ENCODE measurements at regions not wholly inside any gene's neighbourhood (a gene's known extent, or its start where the extent isn't known, plus 50 kb on each side); places are given as distances from the start of the nearest gene placed in this dataset.
A peak's percentile ranks its signal among the peaks of the same experiment; 100 is the strongest.

- Mint-ChIP-seq H3K9me3 (peaks cover 0 to 2% (median 0%) of the 10 kb centered on the region in 7 donors), H3K4me1 (no peaks in the 10 kb centered on the region), H3K27me3 (ENCODE audit: low read depth in 3 of 3) (peaks cover 0 to 11% (median 3%) of the 10 kb centered on the region in 3 donors), H3K27ac (peak overlapping the region in 2 of 7 donors; percentile 6 to 21), H3K36me3 (no peaks in the 10 kb centered on the region), H3K4me3 (no peak overlapping the region)
- Histone ChIP-seq H3K36me3 (replicated peaks in 1 of 2; ENCODE audit: control insufficient read depth in 1 of 2, insufficient read depth in 2 of 2, low read length in 2 of 2) (no peaks in the 10 kb centered on the region), H3K9ac (ENCODE audit: insufficient read depth, low read length, poor library complexity, severe bottlenecking) (no peak overlapping the region), H3K79me2 (ENCODE audit: insufficient read depth, low read length) (no peaks in the 10 kb centered on the region), H3K4me1 (ENCODE audit: control insufficient read depth in 1 of 2, insufficient read depth in 2 of 2, low read length in 2 of 2) (no peaks in the 10 kb centered on the region), H3K4me2 (replicated peaks; ENCODE audit: extremely low read depth, low read length, poor library complexity, severe bottlenecking) (no peak overlapping the region), H3K27ac (ENCODE audit: low read depth in 1 of 2, low read length in 2 of 2) (no peak overlapping the region), H3K9me3 (replicated peaks in 1 of 2; ENCODE audit: control insufficient read depth in 1 of 2, insufficient read depth in 1 of 2, low read length in 2 of 2) (no peaks in the 10 kb centered on the region), H4K20me1 (ENCODE audit: insufficient read depth, low read length) (no peaks in the 10 kb centered on the region), H3K27me3 (ENCODE audit: control insufficient read depth in 2 of 2, insufficient read depth in 2 of 2, low read length in 2 of 2) (no peaks in the 10 kb centered on the region), H3K4me3 (replicated peaks in 1 of 3; ENCODE audit: low read depth in 2 of 3, low read length in 3 of 3) (no peak overlapping the region), H2AFZ (ENCODE audit: insufficient read depth, low read depth, low read length, poor library complexity, severe bottlenecking) (no peak overlapping the region)
- no peak for DNase-seq
- no CpG with 5 or more reads among the region's 3 CpGs for WGBS (ENCODE audit: insufficient coverage)
- intact Hi-C loops (cut with micrococcal nuclease): no loop called here
- TF ChIP-seq, protein P1, sequence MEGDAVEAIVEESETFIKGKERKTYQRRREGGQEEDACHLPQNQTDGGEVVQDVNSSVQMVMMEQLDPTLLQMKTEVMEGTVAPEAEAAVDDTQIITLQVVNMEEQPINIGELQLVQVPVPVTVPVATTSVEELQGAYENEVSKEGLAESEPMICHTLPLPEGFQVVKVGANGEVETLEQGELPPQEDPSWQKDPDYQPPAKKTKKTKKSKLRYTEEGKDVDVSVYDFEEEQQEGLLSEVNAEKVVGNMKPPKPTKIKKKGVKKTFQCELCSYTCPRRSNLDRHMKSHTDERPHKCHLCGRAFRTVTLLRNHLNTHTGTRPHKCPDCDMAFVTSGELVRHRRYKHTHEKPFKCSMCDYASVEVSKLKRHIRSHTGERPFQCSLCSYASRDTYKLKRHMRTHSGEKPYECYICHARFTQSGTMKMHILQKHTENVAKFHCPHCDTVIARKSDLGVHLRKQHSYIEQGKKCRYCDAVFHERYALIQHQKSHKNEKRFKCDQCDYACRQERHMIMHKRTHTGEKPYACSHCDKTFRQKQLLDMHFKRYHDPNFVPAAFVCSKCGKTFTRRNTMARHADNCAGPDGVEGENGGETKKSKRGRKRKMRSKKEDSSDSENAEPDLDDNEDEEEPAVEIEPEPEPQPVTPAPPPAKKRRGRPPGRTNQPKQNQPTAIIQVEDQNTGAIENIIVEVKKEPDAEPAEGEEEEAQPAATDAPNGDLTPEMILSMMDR (IDR thresholded peaks at IDR 0.05): no peak
Measured at GRCh38 chrX:46220822-46221221, 324.4 kb downstream of the ZNF674 start.

DNA sequence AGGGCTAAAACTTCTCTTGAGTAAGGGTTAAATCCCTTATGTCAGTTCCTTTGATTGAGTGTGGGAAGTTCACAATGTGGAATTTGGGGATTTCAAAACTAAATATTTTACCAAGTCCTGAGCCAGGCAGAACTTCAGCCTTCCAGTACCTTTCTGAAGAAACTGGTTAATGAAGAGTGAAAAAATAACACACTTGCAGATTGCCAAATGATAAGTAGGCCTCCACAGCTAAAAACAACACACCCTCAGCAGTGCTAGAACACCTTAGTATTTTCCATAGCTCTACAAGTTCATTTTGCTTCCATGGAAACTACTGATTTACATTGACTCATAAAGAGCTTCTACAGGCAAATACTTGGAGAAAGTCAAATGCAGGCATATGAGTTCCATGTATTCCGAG is 326.8 kb downstream of the ZNF674 start:
- Histone ChIP-seq H4K20me1 (ENCODE audit: insufficient read depth, low read length) (no peaks in the 10 kb centered on the region), H3K36me3 (replicated peaks in 1 of 2; ENCODE audit: control insufficient read depth in 1 of 2, insufficient read depth in 2 of 2, low read length in 2 of 2) (no peaks in the 10 kb centered on the region), H3K9me3 (replicated peaks in 1 of 2; ENCODE audit: control insufficient read depth in 1 of 2, insufficient read depth in 1 of 2, low read length in 2 of 2) (no peaks in the 10 kb centered on the region), H3K4me3 (replicated peaks in 1 of 3; ENCODE audit: low read depth in 2 of 3, low read length in 3 of 3) (no peak overlapping the region), H3K9ac (ENCODE audit: insufficient read depth, low read length, poor library complexity, severe bottlenecking) (no peak overlapping the region), H2AFZ (ENCODE audit: insufficient read depth, low read depth, low read length, poor library complexity, severe bottlenecking) (no peak overlapping the region), H3K4me2 (replicated peaks; ENCODE audit: extremely low read depth, low read length, poor library complexity, severe bottlenecking) (no peak overlapping the region), H3K79me2 (ENCODE audit: insufficient read depth, low read length) (no peaks in the 10 kb centered on the region), H3K4me1 (ENCODE audit: control insufficient read depth in 1 of 2, insufficient read depth in 2 of 2, low read length in 2 of 2) (no peaks in the 10 kb centered on the region), H3K27ac (ENCODE audit: low read depth in 1 of 2, low read length in 2 of 2) (no peak overlapping the region), H3K27me3 (ENCODE audit: control insufficient read depth in 2 of 2, insufficient read depth in 2 of 2, low read length in 2 of 2) (no peaks in the 10 kb centered on the region)
- Mint-ChIP-seq H3K4me1 (no peaks in the 10 kb centered on the region), H3K27ac (no peak overlapping the region), H3K9me3 (peaks cover 0 to 2% (median 0%) of the 10 kb centered on the region in 7 donors), H3K27me3 (ENCODE audit: low read depth in 3 of 3) (peaks cover 0 to 16% (median 3%) of the 10 kb centered on the region in 3 donors), H3K36me3 (no peaks in the 10 kb centered on the region), H3K4me3 (no peak overlapping the region)
- intact Hi-C loops (cut with micrococcal nuclease): no loop called here
- TF ChIP-seq, protein P1 (IDR thresholded peaks at IDR 0.05): no peak
- WGBS (ENCODE audit: insufficient coverage): no CpG with 5 or more reads among the region's 1 CpG
- no peak for DNase-seq
